GM19455 (cell line): ENCODE measurements at regions not wholly inside any gene's neighbourhood (a gene's known extent, or its start where the extent isn't known, plus 50 kb on each side); places are given as distances from the start of the nearest gene placed in this dataset.
"Not testable (repeated sequence)": the region's sequence is repeated elsewhere in the genome, so short reads cannot be mapped to it uniquely, and the experiment has no call there.

ENCODE experiments used
- ATAC-seq: cut with Tn5 transposase; IDR thresholded peaks from one replicate; pipeline ENCODE4 v1.9.1; 2021; ENCODE audit not compliant: unreplicated experiment

DNA sequence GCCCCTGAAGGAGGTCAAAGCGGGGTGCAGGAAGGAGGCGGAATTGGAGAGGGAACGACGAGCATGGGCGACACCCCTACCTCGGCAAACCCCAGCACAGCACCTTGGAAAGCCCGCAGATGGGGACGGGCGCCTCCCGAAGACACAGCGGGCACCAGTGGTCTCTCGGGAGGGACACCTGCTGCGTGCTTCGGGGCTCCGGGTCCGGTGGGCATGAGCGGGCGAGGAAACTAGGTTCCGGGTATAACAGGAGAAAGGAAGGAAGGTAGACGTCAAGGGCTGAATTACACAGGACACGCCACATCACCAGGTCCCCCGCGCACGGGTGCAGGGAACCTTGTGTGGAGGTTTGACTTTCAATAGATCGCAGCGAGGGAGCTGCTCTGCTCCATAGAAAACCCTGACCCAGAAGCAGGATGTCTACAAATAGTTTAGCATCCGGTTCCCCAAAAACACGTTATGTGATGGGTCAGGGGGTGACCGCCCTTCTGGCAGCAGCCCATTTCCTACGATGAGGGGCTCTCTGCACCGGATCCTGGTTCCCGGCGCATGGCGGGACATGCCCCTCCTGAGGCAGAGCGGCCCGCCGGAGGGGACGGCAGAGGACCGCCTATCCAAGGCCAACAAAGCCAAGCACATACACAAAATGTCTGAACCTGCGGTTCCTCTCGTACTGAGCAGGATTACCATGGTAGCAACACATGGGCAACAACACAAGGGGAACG lies 196.9 kb downstream of the ALG10 start:
- no peak for ATAC-seq

DNA sequence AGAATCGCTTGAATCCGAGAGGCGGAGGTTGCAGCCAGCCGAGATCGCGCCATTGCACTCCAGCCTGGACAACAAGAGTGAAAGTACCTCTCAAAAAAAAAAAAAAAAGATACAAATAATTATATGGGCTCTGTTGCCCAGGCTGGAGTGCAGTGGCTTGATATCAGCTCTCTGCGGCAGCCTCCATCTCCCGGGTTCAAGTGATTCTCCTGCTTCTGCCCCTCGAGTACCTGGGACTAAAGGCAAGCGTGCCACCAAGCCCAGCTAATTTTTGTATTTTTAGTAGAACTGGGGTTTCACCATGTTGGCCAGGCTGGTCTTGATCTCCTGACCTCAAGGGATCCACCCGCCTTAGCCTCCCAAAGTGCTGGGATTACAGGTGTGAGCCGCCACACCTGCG lies 197.8 kb downstream of the ALG10 start:
- ATAC-seq: not testable (repeated sequence)

DNA sequence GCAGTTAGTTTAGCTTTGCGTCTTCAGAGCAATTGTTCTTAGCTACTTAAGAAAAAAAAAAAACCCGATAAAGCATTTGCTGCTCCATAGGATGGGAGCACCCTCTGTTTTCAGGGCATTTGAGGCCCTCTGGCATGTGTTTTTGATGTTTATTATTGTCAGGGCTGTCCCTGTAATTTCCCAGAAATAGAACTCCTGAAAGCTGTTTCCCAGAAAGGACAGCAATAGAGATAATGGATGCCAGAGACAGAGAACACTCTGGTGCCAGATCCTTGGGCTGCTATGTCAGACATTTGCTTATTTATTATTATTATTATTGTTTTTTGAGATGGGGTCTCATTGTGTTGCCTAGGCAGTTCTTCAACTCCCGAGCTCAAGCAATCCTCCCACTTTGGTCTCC lies 201.3 kb downstream of the ALG10 start:
- ATAC-seq: no peak

DNA sequence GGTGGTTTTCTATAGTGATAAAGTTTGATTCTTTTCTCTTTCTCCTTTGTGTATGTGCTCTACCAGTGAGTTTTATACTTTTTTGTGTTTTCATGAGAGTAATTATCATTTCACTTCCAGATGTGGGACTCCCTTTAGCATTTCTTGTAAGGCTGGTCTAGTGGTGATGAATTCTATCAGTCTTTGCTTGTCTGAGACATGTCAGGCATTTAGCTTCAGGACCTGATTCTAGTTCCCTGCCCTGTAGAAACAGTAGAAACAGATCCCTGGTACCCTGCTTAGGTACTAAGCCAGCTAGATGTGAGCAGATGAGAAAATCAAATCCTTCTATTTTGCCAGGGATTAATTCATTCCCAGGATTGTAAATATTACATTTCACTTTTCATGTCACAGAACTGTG lies 203.7 kb downstream of the ALG10 start:
- not testable (repeated sequence) for ATAC-seq

DNA sequence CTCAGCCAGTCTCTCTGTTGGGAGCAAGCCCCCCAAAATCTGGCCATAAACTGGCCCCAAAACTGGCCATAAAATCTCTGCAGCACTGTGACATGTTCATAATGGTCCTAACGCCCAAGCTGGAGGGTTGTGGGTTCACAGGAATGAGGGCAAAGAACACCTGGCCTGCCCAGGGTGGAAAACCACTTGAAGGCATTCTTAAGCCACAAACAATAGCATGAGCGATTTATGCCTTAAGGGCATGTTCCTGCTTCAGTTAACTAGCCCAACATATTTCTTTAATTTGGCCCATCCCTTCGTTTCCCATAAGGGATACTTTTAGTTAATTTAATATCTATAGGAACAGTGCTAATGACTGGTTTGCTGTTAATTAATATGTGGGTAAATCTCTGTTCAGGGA lies 205.8 kb downstream of the ALG10 start:
- ATAC-seq: not testable (repeated sequence)

DNA sequence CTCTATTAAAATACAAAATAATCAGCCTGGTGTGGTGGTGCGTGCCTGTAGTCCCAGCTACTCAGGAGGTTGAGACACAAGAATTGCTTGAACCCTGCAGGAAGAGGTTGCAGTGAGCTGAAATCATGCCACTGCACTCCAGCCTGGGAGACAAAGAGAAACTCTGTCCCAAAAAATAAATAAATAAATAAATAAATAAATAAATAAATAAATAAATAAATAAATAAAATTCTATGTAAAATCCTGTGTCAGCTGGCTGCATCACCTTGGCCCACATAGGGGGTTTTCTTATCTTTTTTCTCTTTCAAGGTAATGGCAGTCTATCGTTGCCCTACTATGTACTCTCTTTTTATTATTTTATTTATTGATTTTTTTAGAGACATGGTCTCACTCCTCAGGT lies 206.7 kb downstream of the ALG10 start:
- ATAC-seq: not testable (repeated sequence)

DNA sequence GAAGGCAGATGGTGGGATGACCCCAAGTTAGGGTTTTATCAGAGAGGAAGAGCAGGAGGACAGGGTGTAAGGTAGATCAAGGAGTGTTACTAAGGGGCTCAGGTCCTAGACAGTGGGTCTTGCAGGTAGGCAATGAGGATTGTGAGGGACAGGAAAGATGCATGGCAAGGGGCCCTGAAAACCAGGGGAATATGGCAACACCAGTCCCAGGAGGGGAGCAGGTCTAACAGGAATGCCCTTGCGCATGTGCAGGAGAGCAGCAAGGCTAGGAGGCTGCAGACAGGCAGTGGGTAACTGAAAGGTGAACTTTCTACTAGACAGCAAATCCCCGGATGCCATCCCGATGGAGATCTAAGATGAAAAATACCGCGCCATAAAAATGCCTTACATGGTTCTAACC lies 211.3 kb downstream of the ALG10 start:
- ATAC-seq: no peak

DNA sequence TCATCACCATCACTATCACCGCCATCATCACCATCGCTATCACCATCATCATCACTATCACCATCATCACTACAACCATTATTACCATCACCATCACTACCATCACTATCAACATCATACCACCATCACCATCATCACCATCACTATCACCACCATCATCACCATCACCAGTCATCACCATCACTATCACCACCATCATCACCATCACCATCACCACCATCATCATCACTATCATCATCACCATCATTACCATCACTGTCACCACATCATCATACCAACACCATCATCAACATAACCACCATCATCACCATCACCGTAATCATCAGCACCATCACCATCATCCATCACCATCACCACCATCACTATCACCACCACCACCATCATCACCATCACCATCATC lies 213.8 kb downstream of the ALG10 start:
- no peak for ATAC-seq

DNA sequence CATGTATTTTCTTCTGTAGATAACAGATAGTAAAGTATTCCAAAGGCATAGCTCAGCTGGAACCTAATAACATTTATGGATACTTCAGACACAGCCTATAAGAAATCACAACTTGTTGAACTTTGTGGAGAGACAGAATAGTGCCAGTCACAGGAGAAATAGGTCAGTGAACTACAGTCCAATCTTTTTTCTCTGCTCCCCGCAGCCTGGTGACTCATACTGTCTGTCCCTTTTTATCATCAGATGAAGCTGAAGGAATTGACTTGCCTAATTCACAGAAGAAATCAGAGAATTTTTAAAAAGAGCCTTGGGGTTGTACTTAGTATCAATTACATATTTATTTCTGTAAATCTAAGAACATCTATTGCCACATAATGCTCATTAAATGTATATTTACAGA lies 222.3 kb downstream of the ALG10 start:
- ATAC-seq: no peak

DNA sequence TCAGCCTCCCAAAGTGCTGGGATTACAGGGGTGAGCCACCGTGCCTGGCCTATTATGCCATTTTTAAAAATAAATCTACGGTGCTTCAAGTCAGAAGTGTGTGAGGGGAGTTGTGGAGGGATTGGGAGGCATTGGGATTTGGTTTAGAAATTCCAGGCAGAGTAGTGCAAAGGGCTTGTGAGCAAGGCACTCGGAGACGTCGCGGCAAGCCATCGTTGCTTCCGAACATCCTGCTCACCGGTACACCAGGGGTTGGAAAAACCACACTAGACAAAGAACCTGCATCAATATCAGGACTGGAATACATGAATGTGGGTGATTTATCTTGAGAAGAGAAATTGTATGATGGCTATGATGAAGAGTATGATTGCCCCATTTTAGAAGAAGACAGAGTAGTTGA lies 227.0 kb downstream of the ALG10 start:
- no peak for ATAC-seq

DNA sequence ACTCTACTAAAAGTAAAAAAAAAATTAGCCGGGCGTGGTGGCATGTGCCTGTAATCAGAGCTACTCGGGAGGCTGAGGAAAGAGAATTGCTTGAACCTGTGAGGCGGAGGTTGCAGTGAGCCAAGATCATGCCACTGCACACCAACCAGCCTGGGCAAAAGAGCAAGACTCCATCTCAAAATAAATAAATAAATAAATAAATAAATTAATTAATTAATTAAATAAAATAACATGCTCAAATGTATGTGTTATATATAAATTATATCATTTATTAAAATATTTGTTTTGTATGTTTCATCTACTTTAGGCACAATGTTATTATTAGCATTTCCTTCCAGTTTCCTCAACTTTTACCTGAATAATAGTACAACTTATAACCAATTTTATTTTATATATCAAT lies 229.6 kb downstream of the ALG10 start:
- ATAC-seq: not testable (repeated sequence)

DNA sequence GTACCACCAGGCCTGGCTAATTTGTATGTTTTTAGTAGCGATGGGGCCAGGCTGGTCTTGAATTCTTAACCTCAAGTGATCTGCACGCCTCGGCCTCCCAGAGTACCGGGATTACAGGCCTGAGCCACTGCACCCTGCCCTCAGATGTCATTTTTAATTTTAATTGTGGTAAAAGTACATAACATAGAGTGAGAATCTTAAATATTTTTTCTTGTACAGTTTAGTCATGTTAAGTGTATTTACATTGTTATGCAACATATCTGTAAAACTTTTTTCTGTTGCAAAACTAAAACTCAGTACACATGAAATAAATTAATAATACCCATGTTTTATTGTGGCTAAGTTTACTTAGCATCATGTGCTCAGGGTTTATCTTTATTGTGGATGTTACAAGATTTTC lies 231.4 kb downstream of the ALG10 start:
- no peak for ATAC-seq

DNA sequence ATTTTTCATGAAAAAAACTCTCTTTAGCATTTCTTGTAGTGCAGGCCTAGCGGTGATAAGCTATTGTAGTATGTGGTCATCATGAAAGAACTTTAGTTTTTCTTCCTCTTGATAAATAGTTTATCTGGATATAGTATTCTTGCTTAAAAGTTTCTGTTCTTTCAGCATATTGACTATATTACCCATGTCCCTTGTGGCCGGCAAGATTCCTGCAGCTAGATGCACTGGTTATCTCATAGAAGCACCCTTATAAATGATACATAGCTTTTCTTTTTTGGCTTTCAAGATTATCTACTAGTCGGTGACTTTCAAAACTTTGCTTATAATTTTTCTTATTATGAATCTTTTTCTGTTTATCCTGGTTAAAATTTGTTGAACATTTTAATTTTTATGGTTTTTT lies 234.8 kb downstream of the ALG10 start:
- ATAC-seq: no peak

DNA sequence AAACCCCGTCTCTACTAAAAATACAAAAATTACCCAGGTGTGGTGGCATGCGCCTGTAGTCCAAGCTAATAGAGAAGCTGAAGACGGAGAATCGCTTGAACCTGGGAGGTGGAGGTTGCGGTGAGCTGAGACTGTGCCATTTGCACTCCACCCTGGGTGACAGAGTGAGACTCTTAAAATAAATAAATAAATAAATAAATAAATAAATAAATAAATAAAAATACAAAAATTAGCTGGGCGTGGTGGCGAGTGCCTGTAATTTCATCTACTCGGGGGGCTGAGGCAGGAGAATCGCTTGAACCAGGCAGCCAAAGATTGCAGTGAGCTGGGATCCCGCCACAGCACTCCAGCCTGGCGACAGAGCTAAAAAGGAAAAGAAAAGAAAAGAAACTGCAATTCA lies 239.8 kb downstream of the ALG10 start:
- ATAC-seq: not testable (repeated sequence)

DNA sequence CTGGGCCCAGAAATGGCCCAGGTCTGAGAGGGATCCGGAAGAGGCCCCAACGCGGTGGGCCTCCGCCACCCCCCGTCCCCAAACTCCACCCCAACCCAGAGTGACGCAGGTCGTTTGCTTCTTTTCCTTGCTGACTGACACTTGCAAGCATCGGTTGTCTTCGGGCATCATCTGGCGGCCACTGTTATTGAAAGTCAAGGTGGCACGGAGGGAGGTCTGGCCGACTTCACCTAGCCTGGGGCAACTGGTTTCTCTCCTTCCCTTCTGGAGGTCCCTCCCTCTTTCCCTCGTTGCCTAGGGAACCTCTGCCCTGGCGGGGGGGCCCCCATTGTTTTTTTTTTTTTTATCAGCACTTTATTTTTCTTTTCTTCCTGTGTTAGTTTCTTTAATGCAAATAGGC lies 241.8 kb downstream of the ALG10 start:
- ATAC-seq: no peak

DNA sequence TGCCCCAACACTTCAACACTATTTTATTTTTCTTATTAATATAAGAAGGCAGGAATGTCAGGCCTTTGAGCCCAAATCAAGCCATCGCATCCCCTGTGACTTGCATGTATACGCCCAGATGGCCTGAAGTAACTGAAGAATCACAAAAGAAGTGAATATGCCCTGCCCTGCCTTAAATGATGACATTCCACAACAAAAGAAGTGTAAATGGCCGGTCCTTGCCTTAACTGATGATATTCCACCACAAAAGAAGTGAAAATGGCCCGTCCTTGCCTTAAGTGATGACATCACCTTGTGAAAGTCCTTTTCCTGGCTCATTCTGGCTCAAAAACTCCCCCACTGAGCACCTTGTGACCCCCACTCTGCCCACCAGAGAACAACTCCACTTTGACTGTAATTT lies 251.4 kb downstream of the ALG10 start:
- not testable (repeated sequence) for ATAC-seq

DNA sequence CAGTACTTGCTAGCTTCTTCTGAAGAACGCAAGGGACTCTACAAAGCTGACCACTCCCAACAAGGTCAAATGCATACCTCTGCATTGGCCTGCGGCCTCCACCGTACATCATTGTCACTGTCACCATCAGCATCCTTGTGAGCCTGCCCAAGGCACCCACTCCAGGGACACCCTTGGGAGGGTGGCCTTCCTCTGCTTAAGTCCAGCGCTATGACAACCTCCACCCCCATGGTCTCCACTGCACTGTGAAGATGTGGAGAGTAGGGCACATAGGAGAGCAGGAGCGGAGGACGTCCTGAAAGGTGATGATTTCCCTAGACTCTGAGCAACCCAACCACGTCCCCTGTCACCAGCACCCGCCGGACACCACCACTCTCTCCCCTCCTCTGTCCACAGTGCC lies 252.8 kb downstream of the ALG10 start:
- ATAC-seq: no peak

DNA sequence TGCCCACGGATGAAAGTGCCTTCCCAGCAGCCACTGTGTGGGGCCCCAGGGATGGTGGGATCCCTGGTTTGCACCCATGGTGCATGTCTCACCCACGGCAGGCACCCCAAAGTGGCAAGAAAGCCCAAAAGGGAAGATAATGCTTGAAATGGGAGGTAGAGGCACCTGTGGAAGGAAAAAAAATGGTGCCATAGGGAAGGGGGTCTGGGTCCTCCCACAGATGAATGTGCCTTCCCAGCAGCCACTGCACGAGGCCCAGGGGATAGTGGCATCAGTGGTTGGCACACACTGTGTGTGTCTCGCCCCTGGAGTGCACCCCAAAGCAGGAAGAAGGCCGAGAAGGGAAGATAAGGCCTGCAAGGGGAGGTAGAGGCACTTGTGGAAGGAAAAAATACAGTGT lies 264.2 kb downstream of the ALG10 start:
- ATAC-seq: no peak

DNA sequence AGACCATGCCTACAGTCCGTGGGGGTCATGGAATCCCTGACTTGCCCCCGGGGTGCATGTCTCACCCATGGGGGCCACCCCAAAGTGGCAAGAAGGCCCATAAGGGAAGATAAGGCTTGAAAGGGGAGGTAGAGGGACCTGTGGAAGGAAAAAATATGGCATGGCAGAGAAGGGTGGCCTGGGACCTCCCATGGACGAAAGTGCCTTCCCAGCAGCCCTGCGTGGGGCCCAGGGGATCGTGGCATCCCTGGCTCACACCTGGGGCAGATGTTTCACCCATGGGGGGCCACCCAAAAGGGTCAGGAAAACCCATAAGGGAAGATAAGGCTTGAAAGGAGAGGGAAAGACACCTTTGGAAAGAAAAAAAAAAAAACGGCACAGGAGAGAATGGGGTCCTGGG lies 264.6 kb downstream of the ALG10 start:
- no peak for ATAC-seq

DNA sequence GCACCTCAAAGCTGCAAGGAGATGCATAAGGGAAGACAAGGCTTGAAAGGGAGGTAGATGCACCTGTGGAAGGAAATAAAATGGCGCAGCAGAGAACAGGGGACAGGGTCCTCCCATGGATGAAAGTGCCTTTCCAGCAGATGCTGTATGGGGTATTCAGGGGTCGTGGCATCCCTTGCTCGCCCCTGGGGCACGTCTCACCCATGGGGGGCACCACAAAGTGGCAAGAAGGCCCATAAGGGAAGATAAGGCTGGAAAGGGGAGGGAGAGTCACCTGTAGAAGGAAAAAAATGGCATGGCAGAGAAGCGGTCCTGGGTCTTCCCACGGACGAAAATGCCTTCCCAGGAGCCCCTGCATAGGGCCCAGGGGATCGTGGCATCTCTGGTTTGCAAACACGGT lies 265.1 kb downstream of the ALG10 start:
- ATAC-seq: no peak

DNA sequence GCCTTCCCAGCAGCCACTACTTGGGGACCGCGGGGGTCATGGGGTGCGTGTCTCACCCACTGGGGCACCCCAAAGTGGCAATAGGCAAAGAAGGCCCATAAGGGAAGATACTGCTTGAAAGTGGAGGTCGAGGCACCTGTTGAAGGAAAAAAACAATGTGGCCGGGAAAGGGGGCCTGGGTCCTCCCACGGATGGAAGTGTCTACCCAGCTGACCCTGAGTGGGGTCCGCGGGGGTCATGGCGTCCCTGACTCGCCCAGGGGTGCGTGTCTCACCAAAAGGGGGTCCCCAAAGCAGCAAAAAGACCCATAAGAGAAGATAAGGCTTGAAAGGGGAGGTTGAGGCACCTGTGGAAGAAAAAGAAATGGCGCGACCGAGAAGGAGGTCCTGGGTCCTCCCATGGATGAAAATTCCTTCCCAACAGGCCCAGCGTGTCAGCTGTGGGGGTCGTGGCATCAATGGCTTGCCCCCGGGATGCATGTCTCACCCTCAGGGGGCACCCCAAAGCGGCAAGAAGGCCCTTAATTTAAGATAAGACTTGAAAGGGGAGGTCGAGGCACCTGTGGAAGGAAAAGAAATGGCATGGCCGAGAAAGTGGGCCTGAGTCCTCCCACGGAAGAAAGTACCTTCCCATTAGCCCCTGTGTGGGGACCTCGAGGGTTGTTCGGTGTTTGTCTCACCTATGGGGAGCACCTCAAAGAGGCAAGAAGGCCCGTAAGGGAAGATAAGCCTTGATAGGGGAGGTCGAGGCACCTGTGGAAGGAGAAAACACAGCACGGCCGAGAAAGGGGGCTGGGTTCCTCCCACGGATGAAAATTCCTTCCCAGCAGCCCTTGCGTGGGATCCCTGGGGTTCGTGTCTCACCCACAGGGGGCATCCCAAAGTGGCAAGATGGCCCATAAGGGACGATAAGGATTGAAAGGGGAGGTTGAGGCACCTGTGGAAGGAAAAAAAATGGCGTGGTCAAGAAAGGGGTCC lies 266.0 kb downstream of the ALG10 start:
- ATAC-seq: no peak

DNA sequence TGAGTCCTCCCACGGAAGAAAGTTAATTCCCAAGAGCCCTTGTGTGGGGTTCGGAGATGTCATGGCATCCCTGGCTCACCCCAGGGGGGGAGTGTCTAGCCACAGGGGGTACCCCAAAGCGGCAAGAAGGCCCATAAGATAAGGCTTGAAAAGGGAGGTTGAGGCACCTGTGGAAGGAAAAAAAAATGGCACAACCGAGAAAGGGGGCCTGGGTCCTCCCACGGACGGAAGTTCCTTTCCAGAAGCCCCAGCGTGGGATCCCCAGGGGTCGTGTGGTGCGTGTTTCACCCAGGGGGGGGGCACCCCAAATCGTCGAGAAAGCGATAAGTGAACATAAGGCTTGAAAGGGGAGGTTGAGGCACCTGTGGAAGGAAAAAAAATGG lies 266.7 kb downstream of the ALG10 start:
- ATAC-seq: no peak
